HG02938 (cell line): ENCODE measurements at regions not wholly inside any gene's neighbourhood (a gene's known extent, or its start where the extent isn't known, plus 50 kb on each side); places are given as distances from the start of the nearest gene placed in this dataset.

Experiments
- ATAC-seq: cut with Tn5 transposase; IDR thresholded peaks from one replicate; pipeline ENCODE4 v1.9.1; 2021; ENCODE audit warnings: mild to moderate bottlenecking, moderate library complexity; ENCODE audit not compliant: unreplicated experiment

GRCh38 chr3:187969581-187969950 lies 184.4 kb upstream of the LPP start:
- no peak for ATAC-seq

- no peak for ATAC-seq
These were observed 183.9 kb upstream of the LPP start for GRCh38 chr3:187970106-187970505.

- ATAC-seq: no peak
These were observed 182.3 kb upstream of the LPP start for GRCh38 chr3:187971629-187972028.

GRCh38 chr3:187972454-187972853 lies 181.5 kb upstream of the LPP start:
- no peak for ATAC-seq

- ATAC-seq: no peak
These were observed 179.7 kb upstream of the LPP start for GRCh38 chr3:187973977-187974870.

- no peak for ATAC-seq
These were observed 179.1 kb upstream of the LPP start for GRCh38 chr3:187974871-187975271.

GRCh38 chr3:187975561-187976364 lies 178.2 kb upstream of the LPP start:
- no peak for ATAC-seq

- no peak for ATAC-seq
These were observed 177.5 kb upstream of the LPP start for GRCh38 chr3:187976365-187976900.

GRCh38 chr3:187977659-187978058 lies 176.3 kb upstream of the LPP start:
- no peak for ATAC-seq

- no peak for ATAC-seq
These were observed 175.4 kb upstream of the LPP start for GRCh38 chr3:187978433-187979011.

GRCh38 chr3:187979564-187979963 lies 174.4 kb upstream of the LPP start:
- ATAC-seq: no peak

- no peak for ATAC-seq
These were observed 173.1 kb upstream of the LPP start for GRCh38 chr3:187980861-187981260.

GRCh38 chr3:187982142-187982541 lies 171.8 kb upstream of the LPP start:
- no peak for ATAC-seq

GRCh38 chr3:187983484-187984124 lies 170.4 kb upstream of the LPP start:
- ATAC-seq: no peak

GRCh38 chr3:187985647-187986046 lies 168.3 kb upstream of the LPP start:
- no peak for ATAC-seq

GRCh38 chr3:187986514-187986934 lies 167.4 kb upstream of the LPP start:
- no peak for ATAC-seq

GRCh38 chr3:187987187-187987586 lies 166.8 kb upstream of the LPP start:
- no peak for ATAC-seq

- ATAC-seq: no peak
These were observed 166.0 kb upstream of the LPP start for GRCh38 chr3:187987924-187988323.

- ATAC-seq: no peak
These were observed 164.3 kb upstream of the LPP start for GRCh38 chr3:187989575-187990153.

GRCh38 chr3:187992609-187993008 lies 161.3 kb upstream of the LPP start:
- ATAC-seq: no peak
